ENCODE measurements at regions not wholly inside any gene's neighbourhood (a gene's known extent, or its start where the extent isn't known, plus 50 kb on each side); places are given as distances from the start of the nearest gene placed in this dataset.

- Histone ChIP-seq H3K9me3 (ENCODE audit: low read length) (no peaks in the 10 kb centered on the region), H3K4me3 (ENCODE audit: low read length) (no peak overlapping the region), H2AFZ (ENCODE audit: low read depth, low read length) (no peak overlapping the region), H3K9me2 (ENCODE audit: insufficient read depth, low read length) (no peaks in the 10 kb centered on the region), H3F3A (ENCODE audit: insufficient read depth, low read length, poor library complexity, severe bottlenecking) (no peaks in the 10 kb centered on the region), H3K4me2 (ENCODE audit: low read length) (no peak overlapping the region), H3K36me3 (ENCODE audit: insufficient read depth, low read length) (no peaks in the 10 kb centered on the region), H3K27ac (ENCODE audit: low read length) (no peak overlapping the region), H3K9ac (ENCODE audit: low read length) (no peak overlapping the region), H4K20me1 (ENCODE audit: insufficient read depth) (no peaks in the 10 kb centered on the region), H3K79me2 (replicated peaks; ENCODE audit: insufficient read depth, low read length) (no peaks in the 10 kb centered on the region), H3K27me3 (ENCODE audit: insufficient read depth, low read depth, low read length) (no peaks in the 10 kb centered on the region)
- no peak for TF ChIP-seq EP300 (conservative IDR thresholded peaks at IDR 0.05; ENCODE audit: poor library complexity, severe bottlenecking)
- TF ChIP-seq EZH2 (IDR thresholded peaks at IDR 0.05; ENCODE audit: borderline replicate concordance, insufficient read depth, low read length, poor library complexity, severe bottlenecking), result no peak
- TF ChIP-seq MXI1 (conservative IDR thresholded peaks at IDR 0.05; ENCODE audit: poor library complexity, severe bottlenecking), result no peak
- TF ChIP-seq SMC3 (conservative IDR thresholded peaks at IDR 0.05; ENCODE audit: poor library complexity), result no peak
- no peak for TF ChIP-seq RAD21 (conservative IDR thresholded peaks at IDR 0.05)
- no peak for TF ChIP-seq POLR2AphosphoS5 (IDR thresholded peaks at IDR 0.05)
- TF ChIP-seq REST (IDR thresholded peaks at IDR 0.05; ENCODE audit: borderline replicate concordance), result no peak
- TF ChIP-seq TAF1 (IDR thresholded peaks at IDR 0.05; ENCODE audit: low read depth), result no peak
- no peak for TF ChIP-seq CTCF (IDR thresholded peaks at IDR 0.05; ENCODE audit: poor library complexity, severe bottlenecking)
Observed at GRCh38 chr6:139862311-139862710, 487.9 kb upstream of the CITED2 start.

- Histone ChIP-seq H3K27ac (ENCODE audit: low read length) (no peak overlapping the region), H4K20me1 (ENCODE audit: insufficient read depth) (no peaks in the 10 kb centered on the region), H3K4me3 (ENCODE audit: low read length) (no peak overlapping the region), H3F3A (ENCODE audit: insufficient read depth, low read length, poor library complexity, severe bottlenecking) (no peaks in the 10 kb centered on the region), H3K4me2 (ENCODE audit: low read length) (no peak overlapping the region), H3K27me3 (ENCODE audit: insufficient read depth, low read depth, low read length) (no peaks in the 10 kb centered on the region), H3K9me2 (ENCODE audit: insufficient read depth, low read length) (no peaks in the 10 kb centered on the region), H3K79me2 (replicated peaks; ENCODE audit: insufficient read depth, low read length) (no peaks in the 10 kb centered on the region), H2AFZ (ENCODE audit: low read depth, low read length) (no peak overlapping the region), H3K9me3 (ENCODE audit: low read length) (no peaks in the 10 kb centered on the region), H3K36me3 (ENCODE audit: insufficient read depth, low read length) (no peaks in the 10 kb centered on the region), H3K9ac (ENCODE audit: low read length) (no peak overlapping the region)
- TF ChIP-seq SMC3 (conservative IDR thresholded peaks at IDR 0.05; ENCODE audit: poor library complexity), result no peak
- no peak for TF ChIP-seq POLR2AphosphoS5 (IDR thresholded peaks at IDR 0.05)
- no peak for TF ChIP-seq RAD21 (conservative IDR thresholded peaks at IDR 0.05)
- no peak for TF ChIP-seq TAF1 (IDR thresholded peaks at IDR 0.05; ENCODE audit: low read depth)
- no peak for TF ChIP-seq EP300 (conservative IDR thresholded peaks at IDR 0.05; ENCODE audit: poor library complexity, severe bottlenecking)
- no peak for TF ChIP-seq REST (IDR thresholded peaks at IDR 0.05; ENCODE audit: borderline replicate concordance)
- no peak for TF ChIP-seq MXI1 (conservative IDR thresholded peaks at IDR 0.05; ENCODE audit: poor library complexity, severe bottlenecking)
- no peak for TF ChIP-seq CTCF (IDR thresholded peaks at IDR 0.05; ENCODE audit: poor library complexity, severe bottlenecking)
- no peak for TF ChIP-seq EZH2 (IDR thresholded peaks at IDR 0.05; ENCODE audit: borderline replicate concordance, insufficient read depth, low read length, poor library complexity, severe bottlenecking)
Observed at GRCh38 chr6:139860203-139860602, 485.8 kb upstream of the CITED2 start.

Measured in neural cell (in vitro differentiated cells).